ENCODE measurements at regions not wholly inside any gene's neighbourhood (a gene's known extent, or its start where the extent isn't known, plus 50 kb on each side); places are given as distances from the start of the nearest gene placed in this dataset.
A peak's percentile ranks its signal among the peaks of the same experiment; 100 is the strongest.

GRCh38 chr1:200298242-200298641 is 111.6 kb downstream of the ZNF281 start (continued):
- peak; percentile 77 for TF ChIP-seq REST (IDR thresholded peaks at IDR 0.05)
- TF ChIP-seq FOXA2 (IDR thresholded peaks at IDR 0.05), result peak; percentile 77
- TF ChIP-seq TAF1 (conservative IDR thresholded peaks at IDR 0.05), result no peak

GRCh38 chr1:200296091-200296661 is 113.7 kb downstream of the ZNF281 start:
- TF ChIP-seq TAF1 (conservative IDR thresholded peaks at IDR 0.05) (no peak), ATF3 (IDR thresholded peaks at IDR 0.05) (peak; percentile 67), REST (IDR thresholded peaks at IDR 0.05) (peak; percentile 87), MAX (IDR thresholded peaks at IDR 0.05) (peak; percentile 79), NR2F2 (IDR thresholded peaks at IDR 0.05) (peak; percentile 72), HNF4G (IDR thresholded peaks at IDR 0.05) (peak; percentile 77), GABPA (IDR thresholded peaks at IDR 0.05 in 1 of 2, conservative IDR thresholded peaks at IDR 0.05 in 1 of 2) (no peak), FOXA1 (IDR thresholded peaks at IDR 0.05) (peak; percentile 95), EGR1 (IDR thresholded peaks at IDR 0.05; ENCODE audit: low read depth in 2 of 2) (peak; percentile 23 to 77), CTCF (IDR thresholded peaks at IDR 0.05; ENCODE audit: low read depth, low read length, missing input control) (no peak), SP1 (IDR thresholded peaks at IDR 0.05) (peak; percentile 95), YY1 (IDR thresholded peaks at IDR 0.05) (peak; percentile 85), FOXA2 (IDR thresholded peaks at IDR 0.05) (peak; percentile 86), ZBTB33 (IDR thresholded peaks at IDR 0.05) (peak; percentile 73), HNF4A (conservative IDR thresholded peaks at IDR 0.05) (peak; percentile 95 to 96), RXRA (IDR thresholded peaks at IDR 0.05) (peak; percentile 90 to 95), JUND (IDR thresholded peaks at IDR 0.05) (peak; percentile 74 to 80), RAD21 (IDR thresholded peaks at IDR 0.05) (peak; percentile 55 to 56)
- no peaks in the 10 kb centered on the region for H3K36me3 ChIP-seq (ENCODE audit: control insufficient read depth in 4 of 4, insufficient read depth in 3 of 4, low read depth in 1 of 4, low read length in 3 of 4)
- H3K9ac ChIP-seq (ENCODE audit: low read depth in 1 of 2, low read length in 2 of 2), result no peak overlapping the region
- H3K27me3 ChIP-seq (ENCODE audit: control insufficient read depth in 4 of 4, insufficient read depth in 4 of 4, low read length in 3 of 4), result no peaks in the 10 kb centered on the region
- H3K4me1 ChIP-seq (ENCODE audit: control insufficient read depth in 4 of 4, insufficient read depth in 4 of 4, low read length in 3 of 4), result peaks cover 11 to 33% (median 24%) of the 10 kb centered on the region in 4 donors
- peak overlapping the region; percentile 87 to 91 for H3K27ac ChIP-seq (ENCODE audit: low read depth in 1 of 2, low read length in 2 of 2)
- 24% methylated on average over 2 of the region's 2 CpGs for WGBS
- no peak overlapping the region for H3K4me3 ChIP-seq (ENCODE audit: low read depth in 1 of 3, low read length in 3 of 3)
- H3K9me3 ChIP-seq (ENCODE audit: control insufficient read depth in 4 of 4, low read length in 3 of 4), result no peaks in the 10 kb centered on the region
- no peak for DNase-seq (ENCODE audit: low spot score)

Measured in liver (tissue), 8 donors.